ENCODE measurements at regions not wholly inside any gene's neighbourhood (a gene's known extent, or its start where the extent isn't known, plus 50 kb on each side); places are given as distances from the start of the nearest gene placed in this dataset.

DNA sequence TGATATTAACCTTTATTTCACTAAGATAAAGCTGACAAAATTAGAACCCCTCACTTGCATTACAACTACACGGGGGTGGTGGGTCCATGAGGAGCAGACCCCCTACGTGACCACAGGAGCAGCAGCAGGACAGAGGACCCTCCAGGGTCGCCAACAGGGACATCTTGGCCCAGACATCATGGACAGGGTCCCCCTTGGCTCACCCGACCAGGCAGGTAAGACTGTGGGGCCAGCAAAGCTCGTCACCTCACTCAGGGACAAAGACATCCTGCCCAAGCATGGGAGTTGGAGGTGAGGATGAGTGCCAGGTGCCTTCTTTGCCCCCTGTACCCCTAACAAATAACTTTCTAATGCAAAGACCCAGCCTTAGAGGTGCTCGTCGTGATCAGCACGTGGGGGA lies 111.3 kb upstream of the RAB6C start:
- no peak for DNase-seq (ENCODE audit: low read depth, low spot score)
- H3K27ac ChIP-seq: no peak overlapping the region

DNA sequence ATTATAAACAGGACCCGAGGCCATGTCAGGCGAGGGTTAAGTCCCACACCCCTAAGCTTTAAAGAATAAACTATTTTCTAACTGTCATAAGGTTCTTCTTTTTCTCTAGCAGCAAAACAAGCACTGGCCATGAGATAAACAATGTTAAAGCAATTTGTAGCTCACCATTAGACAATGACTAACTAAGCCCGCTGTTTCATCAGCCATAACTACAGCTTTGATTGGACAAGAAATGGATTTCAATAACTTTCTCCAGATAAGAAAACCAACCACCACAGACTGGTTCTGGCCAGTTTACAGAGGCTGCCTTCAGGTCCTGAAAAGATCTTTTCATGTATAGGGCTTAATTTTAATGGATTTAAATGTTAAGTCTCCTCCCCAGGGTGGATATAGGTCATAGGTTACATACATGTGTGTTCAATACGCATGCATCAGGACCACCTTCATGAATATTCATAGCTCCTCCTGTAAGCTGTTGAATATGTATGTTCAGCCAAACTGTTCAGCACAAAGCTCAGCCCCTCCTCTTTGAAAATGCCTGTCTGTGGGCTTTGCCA lies 108.7 kb upstream of the RAB6C start:
- H3K27ac ChIP-seq: no peak overlapping the region
- no peak for DNase-seq (ENCODE audit: low read depth, low spot score)

DNA sequence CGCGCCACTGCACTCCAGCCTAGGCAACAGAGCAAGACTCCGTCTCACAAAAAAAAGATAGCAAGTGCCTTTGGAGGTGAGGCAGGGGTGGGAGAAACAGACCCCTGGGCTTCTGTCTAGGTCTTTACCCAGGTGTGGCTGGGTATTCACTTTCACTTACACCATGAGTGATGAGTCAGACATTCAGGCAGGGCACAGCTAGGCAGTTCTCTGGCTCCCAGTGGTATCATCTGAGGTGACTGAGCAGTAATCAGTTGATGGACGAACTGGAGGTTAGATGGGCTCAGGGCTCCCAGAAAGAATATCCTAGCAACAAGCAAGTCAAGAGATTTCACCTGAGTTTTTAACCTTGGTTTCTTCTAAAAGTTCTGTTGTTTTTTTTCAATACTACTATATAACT lies 107.0 kb upstream of the RAB6C start:
- no peak overlapping the region for H3K27ac ChIP-seq
- DNase-seq (ENCODE audit: low read depth, low spot score): no peak

DNA sequence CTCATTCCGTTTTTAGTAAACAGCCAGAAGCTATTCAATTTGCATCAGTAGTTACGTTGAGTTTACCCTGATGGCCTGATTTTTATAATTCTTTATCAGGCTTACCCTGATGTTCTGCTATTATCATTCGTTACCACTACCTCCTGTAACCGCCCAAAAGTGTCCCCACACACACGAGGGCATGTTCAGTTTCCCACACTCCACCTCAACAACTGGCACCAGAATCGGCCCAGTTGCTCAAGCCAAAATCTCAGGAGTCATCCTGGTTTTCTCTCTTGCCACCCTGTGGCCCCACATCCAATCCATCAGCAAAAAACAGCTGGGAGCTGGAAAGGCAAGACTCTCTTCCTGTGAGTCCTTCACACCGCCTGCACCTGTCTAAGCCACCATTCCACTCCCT lies 102.9 kb upstream of the RAB6C start:
- H3K27ac ChIP-seq: no peak overlapping the region

DNA sequence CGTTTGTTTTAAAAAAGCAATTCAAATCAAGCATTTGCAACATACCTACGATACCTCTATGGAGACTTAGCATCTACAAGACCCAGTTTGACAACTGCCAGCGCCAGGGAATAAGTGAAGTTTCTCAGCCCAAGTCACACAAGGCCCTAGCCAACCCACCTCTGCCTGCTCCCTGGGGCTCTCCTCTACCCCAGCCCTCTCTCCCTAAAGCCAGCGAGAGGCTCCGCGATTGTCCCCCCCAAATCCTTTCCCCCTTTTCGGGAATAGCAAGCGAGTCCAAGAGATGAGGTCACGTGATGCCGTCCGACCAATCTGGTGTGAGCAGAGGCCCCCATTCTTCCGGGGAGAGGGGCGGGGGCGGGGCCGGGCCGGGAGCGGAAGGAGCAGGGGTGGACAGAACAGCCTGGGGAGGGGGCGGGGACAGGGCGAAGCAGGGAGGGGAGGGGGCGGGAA lies 102.2 kb upstream of the RAB6C start:
- no peak overlapping the region for H3K27ac ChIP-seq
- DNase-seq (ENCODE audit: low read depth, low spot score): no peak

More for the DNA sequence above, 102.9 kb upstream of the RAB6C start:
- DNase-seq (ENCODE audit: low read depth, low spot score): no peak

DNA sequence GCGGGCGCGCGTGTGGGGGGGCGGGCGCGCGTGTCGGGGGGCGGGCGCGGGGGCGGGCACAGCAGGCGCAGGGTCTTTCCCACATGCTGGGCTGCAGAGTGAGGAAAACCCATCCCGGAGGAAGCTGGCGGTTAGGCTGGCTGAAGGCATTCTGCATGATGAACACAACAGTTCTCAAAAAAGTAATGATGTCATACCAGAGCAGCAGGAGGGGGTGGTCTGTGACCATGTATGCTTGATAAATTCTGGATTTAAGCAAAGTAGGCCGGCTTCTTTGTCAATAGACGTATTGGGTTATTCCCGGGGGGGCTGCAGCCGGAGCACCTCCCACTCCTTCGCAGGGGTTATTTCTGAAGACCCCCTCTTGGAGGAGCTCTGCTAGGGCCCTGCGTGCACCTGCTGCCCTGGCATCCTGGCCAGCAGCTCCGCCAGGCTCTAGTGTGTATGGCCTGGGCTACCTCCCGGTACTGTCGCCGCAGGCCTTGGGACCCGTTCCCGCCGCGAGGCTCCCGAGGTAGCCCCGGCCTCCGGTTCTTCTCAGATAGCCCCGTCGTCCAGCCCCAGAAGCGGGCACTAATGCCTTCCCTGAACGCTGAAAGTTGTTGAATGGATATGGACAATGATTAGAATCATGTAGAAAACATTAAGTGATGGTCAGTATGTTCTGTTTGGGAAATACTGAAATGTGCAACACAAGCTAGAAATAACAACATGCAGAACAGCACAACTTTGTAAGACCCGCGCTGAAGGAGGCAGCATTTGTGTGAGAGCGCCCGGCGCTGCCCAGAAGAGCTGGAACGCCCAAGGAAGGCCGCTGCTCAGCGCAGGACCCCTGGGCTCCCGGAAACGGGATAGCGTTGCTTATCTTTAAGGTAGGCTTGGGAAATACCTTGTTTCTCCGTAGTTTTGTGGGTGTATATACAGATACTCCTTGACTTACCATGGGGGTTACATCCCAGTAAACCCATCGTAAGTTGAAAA lies 101.4 kb upstream of the RAB6C start:
- H3K27ac ChIP-seq: no peak overlapping the region
- no peak for DNase-seq (ENCODE audit: low read depth, low spot score)

DNA sequence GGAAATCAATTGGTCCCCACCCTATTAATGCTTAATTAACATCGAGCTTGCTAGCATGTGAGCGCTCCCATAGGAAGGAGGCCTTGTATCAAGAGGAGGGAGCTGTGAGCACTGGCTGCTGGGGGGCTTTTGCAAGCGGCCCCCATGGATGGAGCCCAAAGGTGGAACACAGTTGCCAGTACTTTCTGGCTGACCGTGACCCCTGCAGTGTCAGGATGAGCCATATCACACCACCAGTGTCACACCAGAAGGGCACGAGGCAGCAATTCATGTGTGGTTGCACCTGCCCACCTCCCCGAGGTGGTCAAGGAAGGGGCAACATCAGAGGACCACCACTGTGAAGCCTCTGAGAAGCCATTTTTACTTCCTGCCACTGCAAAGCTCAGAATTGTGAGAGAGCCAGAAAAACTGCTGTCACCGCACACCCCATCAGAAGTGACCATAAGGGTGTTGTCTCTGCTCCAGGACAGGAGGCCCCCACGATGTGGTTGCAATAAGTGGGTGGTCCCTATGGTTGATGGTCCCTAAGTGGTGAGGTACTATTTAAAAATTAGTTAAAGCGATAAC lies 99.8 kb upstream of the RAB6C start:
- no peak overlapping the region for H3K27ac ChIP-seq
- no peak for DNase-seq (ENCODE audit: low read depth, low spot score)

DNA sequence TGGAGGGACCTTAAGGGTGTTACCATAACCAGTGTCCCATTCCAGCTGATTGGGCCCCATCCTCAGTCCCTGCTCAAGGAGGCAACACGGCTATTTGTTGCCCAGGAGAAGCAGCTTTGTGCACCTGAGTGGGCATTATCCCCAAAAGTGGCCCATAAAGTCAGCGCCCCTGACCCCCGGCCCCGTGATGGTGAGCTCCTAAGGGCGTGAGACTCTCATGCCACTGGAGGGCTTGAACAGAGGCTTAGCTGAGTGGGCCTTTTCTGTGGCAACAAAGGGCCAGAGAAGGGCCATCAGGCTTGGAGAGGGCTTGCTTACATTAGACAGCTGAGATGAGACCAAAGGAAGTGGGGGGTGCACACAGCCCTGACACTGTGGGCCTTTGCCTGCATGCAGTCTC lies 99.2 kb upstream of the RAB6C start:
- no peak for DNase-seq (ENCODE audit: low read depth, low spot score)
- no peak overlapping the region for H3K27ac ChIP-seq

DNA sequence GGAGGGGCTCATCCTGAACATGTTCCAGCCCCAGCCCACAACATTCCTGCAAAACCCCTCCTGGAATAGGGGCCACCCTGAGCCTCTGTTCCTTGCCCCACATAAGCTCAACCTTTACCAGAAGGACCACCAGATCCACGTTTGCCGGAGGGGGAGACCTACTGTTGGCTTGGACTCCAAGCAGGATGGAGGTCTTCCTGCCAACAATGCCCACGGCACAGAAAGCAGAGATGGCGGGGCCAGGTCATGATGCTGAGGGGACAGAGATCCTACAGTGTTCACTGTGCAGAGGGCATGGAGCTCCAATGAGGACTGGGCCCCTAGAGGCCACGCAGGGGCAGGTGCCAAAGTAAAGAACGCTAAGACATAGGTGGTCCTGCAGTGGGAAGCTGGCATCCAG lies 98.5 kb upstream of the RAB6C start:
- no peak for DNase-seq (ENCODE audit: low read depth, low spot score)
- no peak overlapping the region for H3K27ac ChIP-seq

DNA sequence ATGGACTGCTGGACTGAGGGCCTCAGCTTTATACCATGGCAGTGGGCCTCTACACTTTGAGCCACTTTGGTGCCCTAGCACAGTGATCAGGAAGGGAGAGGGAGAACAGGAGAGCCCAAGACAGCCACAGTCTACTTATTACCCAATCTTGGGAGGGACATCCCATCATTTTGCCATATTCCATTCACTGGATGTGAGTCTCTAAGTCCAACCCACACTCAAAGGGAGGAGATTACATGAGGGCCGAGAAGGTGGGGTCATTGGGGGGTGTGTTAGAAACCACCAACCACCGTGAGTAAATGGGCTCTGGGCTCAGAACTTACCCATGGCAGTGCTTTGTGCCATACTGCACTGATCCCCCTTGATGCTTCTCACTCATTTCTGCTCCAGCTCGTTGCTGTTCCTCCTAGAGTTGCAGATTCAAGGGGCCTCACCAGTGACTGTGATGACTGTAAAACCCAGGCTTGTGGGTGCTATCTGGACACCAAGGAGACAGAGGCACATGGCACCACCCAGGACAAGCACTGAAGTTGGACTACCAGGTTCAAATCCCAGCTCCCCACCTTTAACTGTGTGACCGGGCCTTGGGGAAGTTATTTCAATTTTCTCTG lies 97.6 kb upstream of the RAB6C start:
- DNase-seq (ENCODE audit: low read depth, low spot score): no peak
- H3K27ac ChIP-seq: no peak overlapping the region

DNA sequence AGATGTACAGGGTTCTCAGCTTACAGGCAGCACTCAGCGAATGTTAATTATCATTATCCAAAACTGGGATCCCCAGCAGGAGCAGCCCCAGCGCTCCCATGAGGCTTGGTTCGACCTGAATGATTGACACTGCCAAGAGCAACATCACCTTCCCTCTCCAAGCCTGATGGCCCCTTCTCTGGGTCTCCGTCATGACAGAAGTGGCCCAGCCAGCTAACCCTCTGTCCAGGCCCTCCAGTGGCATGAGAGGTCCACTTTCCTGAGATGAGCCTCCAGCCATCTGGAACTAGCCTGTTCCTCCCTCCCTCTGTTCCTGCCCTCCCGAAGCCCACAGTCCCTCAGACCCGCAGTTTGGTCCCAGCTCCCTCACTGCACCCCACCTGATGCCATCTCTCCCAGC lies 97.0 kb upstream of the RAB6C start:
- no peak overlapping the region for H3K27ac ChIP-seq
- no peak for DNase-seq (ENCODE audit: low read depth, low spot score)

DNA sequence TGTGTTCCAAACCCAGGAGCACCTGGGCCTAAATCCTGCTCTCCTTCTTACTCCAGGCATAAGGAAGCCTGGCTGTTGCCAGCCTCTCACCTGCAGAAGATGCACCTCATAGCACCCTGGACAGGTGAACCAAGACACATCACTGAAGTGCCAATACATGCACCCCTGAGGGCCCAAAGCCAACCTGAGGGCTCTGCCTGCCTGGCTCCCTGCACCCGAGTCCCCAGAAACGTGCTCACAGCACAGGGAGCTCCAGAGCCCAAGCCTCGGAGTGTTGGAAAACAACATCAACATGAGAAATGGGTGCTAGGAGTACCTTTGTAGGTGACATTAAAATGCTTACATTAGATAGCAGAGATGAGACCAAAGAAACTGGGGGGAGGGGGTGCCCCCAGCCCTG lies 96.3 kb upstream of the RAB6C start:
- H3K27ac ChIP-seq: no peak overlapping the region
- DNase-seq (ENCODE audit: low read depth, low spot score): no peak

DNA sequence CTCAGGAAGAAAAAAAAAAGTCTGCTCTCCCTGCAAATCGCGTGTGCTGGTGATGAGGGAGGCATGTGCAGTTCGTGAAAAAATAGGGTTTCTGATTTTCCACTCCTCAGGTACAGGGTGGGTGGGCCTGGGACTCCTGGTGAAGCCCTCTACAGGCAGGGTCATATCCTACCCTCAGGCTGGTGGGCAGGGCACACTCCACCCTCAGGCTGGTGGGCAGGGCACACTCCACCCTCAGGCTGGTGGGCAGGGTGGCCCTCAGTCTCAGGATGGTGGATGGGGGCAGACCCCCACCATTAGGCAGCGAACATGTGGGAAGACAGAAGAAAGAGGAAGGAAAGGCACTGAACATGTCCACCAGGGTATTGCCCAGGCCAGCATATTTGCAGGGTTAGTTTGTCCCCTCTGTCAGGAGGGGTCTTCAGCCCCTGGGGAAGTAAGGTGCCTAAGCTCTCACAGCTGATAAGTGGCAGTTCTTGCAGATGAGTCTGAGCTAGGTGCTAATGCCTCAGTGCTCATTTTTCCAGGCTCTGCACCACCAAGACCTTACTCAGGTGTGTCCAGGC lies 95.2 kb upstream of the RAB6C start:
- no peak for DNase-seq (ENCODE audit: low read depth, low spot score)
- no peak overlapping the region for H3K27ac ChIP-seq

DNA sequence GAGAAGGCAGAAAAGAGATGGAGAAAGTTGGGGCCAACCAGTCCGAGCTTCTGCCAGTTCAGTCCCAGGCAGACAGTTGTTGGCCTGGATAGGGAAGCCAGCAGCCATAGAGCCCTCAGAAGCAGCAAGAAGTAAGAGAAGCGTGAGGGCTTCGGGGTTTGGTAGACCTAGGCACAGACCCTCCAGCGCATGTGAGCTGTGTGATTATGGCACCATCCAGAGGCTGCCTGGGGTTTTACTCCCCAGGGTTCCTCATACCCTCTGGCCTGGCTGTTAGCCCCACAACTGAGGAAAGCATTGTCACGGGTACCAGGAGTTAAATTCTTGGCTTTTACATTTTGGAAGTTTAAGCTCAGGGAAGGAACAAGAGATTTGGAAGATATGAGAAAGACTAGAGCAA lies 93.7 kb upstream of the RAB6C start:
- no peak for DNase-seq (ENCODE audit: low read depth, low spot score)
- no peak overlapping the region for H3K27ac ChIP-seq

DNA sequence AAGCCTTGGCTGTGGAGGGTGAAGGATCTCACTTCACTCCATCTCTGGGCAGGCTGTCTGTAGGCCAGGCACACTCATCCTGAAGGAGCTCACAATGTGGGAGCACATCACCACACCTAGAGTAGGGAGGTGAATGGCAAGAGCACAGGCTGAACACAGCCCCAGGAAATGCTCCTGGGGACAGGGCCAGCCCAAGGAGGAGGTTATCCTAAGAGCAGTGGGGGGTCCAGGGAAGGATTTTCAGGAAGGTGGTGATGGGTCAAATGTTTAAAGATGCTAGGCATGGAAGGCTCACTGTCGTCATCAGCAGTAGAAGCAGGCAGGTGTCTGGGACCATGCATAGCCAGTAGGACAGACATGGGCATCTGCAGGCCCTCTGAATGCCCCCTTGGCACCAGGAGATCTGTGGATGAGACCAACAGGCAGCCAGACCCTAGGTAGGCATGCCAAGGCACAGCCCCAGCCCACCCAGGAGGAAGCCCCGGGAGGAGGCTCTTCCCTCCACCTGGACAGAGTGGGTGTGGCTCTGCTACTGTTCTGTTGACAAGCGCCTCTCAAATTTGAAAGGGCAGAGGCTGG lies 91.7 kb upstream of the RAB6C start:
- no peak overlapping the region for H3K27ac ChIP-seq
- no peak for DNase-seq (ENCODE audit: low read depth, low spot score)

DNA sequence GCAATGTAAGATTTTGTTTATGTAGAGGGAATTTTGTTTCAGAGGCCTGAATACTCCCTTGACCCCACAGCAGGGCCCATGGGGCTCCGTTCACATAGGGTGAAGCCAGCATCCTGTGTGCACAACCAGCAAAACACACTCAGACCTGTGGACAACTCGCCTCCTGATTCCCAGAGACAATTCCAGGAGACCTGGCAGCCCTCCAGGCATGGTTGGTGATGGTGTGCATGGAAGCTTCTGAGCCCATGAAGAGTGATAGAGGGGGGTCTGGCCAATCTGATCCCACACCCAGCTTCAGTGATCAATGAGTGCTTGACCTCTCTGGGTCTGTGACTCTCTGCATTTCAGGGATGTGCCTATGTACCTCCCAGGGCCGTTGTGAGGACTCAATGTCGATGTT lies 91.0 kb upstream of the RAB6C start:
- DNase-seq (ENCODE audit: low read depth, low spot score): no peak
- no peak overlapping the region for H3K27ac ChIP-seq

DNA sequence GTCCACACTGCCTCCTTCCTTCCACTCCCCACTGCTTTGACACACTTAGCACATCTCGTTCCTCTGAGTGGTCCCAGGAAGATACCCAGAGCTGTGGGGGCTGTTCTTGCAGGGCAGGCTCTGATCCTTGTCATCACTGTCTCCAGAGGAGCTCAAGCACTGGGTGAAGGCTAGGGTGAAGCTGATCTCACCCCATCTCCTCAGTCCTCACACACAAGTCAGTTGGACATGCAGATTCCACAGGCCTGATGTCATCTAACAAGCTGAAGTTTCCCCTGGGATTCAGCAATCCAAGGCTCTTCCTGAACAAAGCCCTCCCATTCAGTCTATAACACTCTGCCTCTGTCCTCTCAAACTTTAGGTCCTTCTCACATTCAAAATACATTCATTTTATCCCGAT lies 90.6 kb upstream of the RAB6C start:
- no peak for DNase-seq (ENCODE audit: low read depth, low spot score)
- no peak overlapping the region for H3K27ac ChIP-seq

DNA sequence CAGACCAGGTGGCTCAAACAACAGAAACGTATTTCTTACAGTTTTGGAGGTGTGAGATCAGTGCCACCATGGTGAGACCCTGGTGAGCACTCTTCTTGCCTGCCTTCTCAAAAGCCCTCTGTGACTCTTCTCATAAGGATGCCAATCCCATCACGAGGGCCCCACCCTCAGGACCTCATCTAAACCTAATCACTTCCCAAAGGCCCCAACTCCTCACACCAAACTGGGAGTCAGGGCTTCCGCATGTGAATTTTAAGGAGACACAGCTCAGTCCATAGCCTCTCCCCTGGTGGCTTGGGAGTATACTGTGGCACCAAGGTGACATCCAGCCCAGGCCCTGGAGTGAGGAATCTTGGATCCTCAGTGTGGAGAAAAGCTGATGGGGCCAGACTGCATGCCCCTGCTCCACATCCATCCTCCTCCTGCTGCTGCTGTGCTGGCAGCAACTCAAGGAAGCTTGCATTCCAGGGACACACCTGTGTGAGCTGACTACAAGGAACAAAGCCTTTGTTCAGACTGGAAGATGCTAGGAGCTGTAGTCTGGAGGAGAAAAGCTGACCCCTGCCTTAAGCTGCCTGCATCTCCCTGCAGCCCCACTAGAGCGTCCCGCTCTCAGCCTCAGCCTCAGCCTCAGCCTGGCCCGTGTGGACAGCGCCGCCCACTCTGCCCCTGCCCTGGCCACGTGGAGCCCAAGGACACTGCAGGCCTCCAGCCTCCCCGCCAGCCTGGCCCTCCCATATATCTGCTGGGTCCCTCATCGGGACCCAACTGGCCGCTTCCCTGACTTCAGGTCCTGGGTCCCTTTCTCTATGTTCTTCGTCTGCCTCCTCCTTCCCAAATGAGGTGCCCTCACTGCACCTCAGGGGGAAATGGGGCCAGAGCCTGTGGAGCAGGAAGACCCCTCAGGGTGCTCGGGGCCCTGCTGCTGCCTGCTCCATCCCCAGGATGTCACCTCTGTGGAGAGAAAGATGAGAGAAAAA lies 87.8 kb upstream of the RAB6C start:
- H3K27ac ChIP-seq: no peak overlapping the region
- DNase-seq (ENCODE audit: low read depth, low spot score): no peak

DNA sequence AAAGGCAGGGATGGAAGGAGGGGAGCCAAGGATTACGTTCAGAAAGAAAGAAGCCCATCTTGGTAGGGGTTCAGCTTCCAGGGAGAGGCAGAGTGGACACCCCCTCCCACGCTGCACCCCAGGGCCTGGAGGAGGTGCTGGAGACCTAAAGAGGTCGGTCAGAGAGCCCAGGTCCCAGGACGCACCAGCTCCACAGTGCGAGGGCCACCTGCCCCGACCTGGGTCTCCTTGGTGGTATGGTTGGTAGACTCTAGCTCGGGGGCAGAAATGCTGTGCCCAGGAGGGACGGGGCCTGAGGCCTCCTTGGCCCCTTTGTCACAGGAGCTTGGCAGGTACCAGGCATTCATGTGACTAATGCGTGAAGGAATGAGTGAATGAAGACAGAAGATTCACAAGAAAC lies 87.1 kb upstream of the RAB6C start:
- no peak for DNase-seq (ENCODE audit: low read depth, low spot score)
- H3K27ac ChIP-seq: no peak overlapping the region

Data from epithelial cell of prostate (primary cell).